A673 (cell line): ENCODE measurements at regions not wholly inside any gene's neighbourhood (a gene's known extent, or its start where the extent isn't known, plus 50 kb on each side); places are given as distances from the start of the nearest gene placed in this dataset.

Experiments used
- BruUV-seq: library from RNA; stranded (reverse); fragments of 400-500 nt; replicated peaks from 2 replicates; lab custom pipeline; 2021; lab: Mats Ljungman, UMichigan
- CTCF ChIA-PET: fragments of 300-600 bp; sonication (Branson Sonifier 250); formaldehyde crosslinking; loops from one replicate; lab custom pipeline; 2022; ENCODE audit warnings: antibody characterized with exemption; lab: Charles Lee
- POLR2A ChIA-PET: fragments of 300-600 bp; sonication (Branson Sonifier 250); formaldehyde crosslinking; loops from one replicate; lab custom pipeline; 2022; ENCODE audit warnings: antibody characterized with exemption; ENCODE audit not compliant: low non-redundant PET; lab: Charles Lee
- DNase-seq: peaks from one replicate; pipeline ENCODE4 v3.0.0-alpha.2; 2015; ENCODE audit warnings: low spot score
- H3K27ac ChIP-seq: fragments of 200-600 bp; sonication (generic); 2 replicates; pipeline ENCODE4 v1.5.1; 2016; ENCODE audit warnings: mixed run types, low read depth, mild to moderate bottlenecking, mixed read lengths, antibody characterized with exemption, low read length; ENCODE audit not compliant: poor library complexity, severe bottlenecking
- H3K27me3 ChIP-seq: fragments of 200-600 bp; sonication (generic); replicated peaks from 2 replicates; pipeline ENCODE4 v1.6.1; 2017; ENCODE audit warnings: mixed run types, low read depth, mild to moderate bottlenecking, mixed read lengths, antibody characterized with exemption, low read length; ENCODE audit not compliant: insufficient read depth, poor library complexity
- H3K36me3 ChIP-seq: fragments of 200-600 bp; sonication (generic); 2 replicates; pipeline ENCODE4 v1.6.1; 2016; ENCODE audit warnings: mixed run types, mild to moderate bottlenecking, mixed read lengths, antibody characterized with exemption, low read length; ENCODE audit not compliant: insufficient read depth, poor library complexity, severe bottlenecking
- H3K4me1 ChIP-seq: fragments of 200-600 bp; sonication (generic); 2 replicates; pipeline ENCODE4 v1.6.1; 2017; ENCODE audit warnings: mixed run types, mild to moderate bottlenecking, mixed read lengths, antibody characterized with exemption, low read length; ENCODE audit not compliant: insufficient read depth, poor library complexity, severe bottlenecking
- H3K4me3 ChIP-seq: fragments of 200-600 bp; sonication (generic); 2 replicates; pipeline ENCODE4 v1.5.1; 2016; ENCODE audit warnings: low read depth, mixed run types, mild to moderate bottlenecking, mixed read lengths, low read length; ENCODE audit not compliant: poor library complexity, severe bottlenecking
- H3K9me3 ChIP-seq: fragments of 200-600 bp; sonication (generic); 2 replicates; pipeline ENCODE4 v1.6.1; 2016; ENCODE audit warnings: mixed run types, low read depth, mild to moderate bottlenecking, mixed read lengths, antibody characterized with exemption, low read length; ENCODE audit not compliant: poor library complexity, severe bottlenecking
- CTCF ChIP-seq: fragments of 300-800, 200-600 bp; sonication (generic); conservative IDR thresholded peaks from 2 replicates; pipeline ENCODE4 v1.5.1; 2017; ENCODE audit warnings: low read depth, mild to moderate bottlenecking, antibody characterized with exemption, low read length, moderate library complexity, mixed read lengths
- EZH2 ChIP-seq: fragments of 200-600 bp; sonication (generic); IDR thresholded peaks from 2 replicates; pipeline ENCODE4 v1.6.1; 2017; ENCODE audit warnings: borderline replicate concordance, low read depth, mild to moderate bottlenecking, mixed read lengths, antibody characterized with exemption, low read length; ENCODE audit not compliant: poor library complexity, severe bottlenecking
- intact Hi-C: fragments of 100-400 bp; cut with micrococcal nuclease; formaldehyde crosslinking; loops from one replicate; pipeline ENCODE4 v1.10.0; 2022; ENCODE audit not compliant: unreplicated experiment

GRCh38 chr3:88816445-88816844 lies 291.0 kb upstream of the EPHA3 start:
- POLR2A ChIA-PET: no interaction called here
- no peaks in the 10 kb centered on the region for H3K36me3 ChIP-seq
- TF ChIP-seq EZH2 (no peak), CTCF (no peak)
- H3K4me3 ChIP-seq: no peak overlapping the region
- peaks cover 8% of the 10 kb centered on the region for H3K4me1 ChIP-seq
- H3K27ac ChIP-seq: no peak overlapping the region
- BruUV-seq: no TSS peak
- intact Hi-C loops: no loop called here
- no peaks in the 10 kb centered on the region for H3K27me3 ChIP-seq
- DNase-seq: no peak
- CTCF ChIA-PET: no interaction called here
- H3K9me3 ChIP-seq: no peaks in the 10 kb centered on the region

- Histone ChIP-seq H3K4me1 (peaks cover 10% of the 10 kb centered on the region), H3K36me3 (no peaks in the 10 kb centered on the region), H3K27me3 (no peaks in the 10 kb centered on the region), H3K27ac (no peak overlapping the region), H3K4me3 (no peak overlapping the region), H3K9me3 (no peaks in the 10 kb centered on the region)
- TF ChIP-seq EZH2 (no peak), CTCF (no peak)
- POLR2A ChIA-PET: no interaction called here
- peak; percentile 14 for DNase-seq
- CTCF ChIA-PET: no interaction called here
- intact Hi-C loops: no loop called here
- no TSS peak for BruUV-seq
Observed at GRCh38 chr3:88824666-88825564, 282.5 kb upstream of the EPHA3 start.

- TF ChIP-seq CTCF (no peak), EZH2 (no peak)
- intact Hi-C loops: no loop called here
- H3K4me3 ChIP-seq: no peak overlapping the region
- DNase-seq: no peak
- no peaks in the 10 kb centered on the region for H3K9me3 ChIP-seq
- no TSS peak for BruUV-seq
- no peaks in the 10 kb centered on the region for H3K36me3 ChIP-seq
- no peak overlapping the region for H3K27ac ChIP-seq
- no peaks in the 10 kb centered on the region for H3K27me3 ChIP-seq
- H3K4me1 ChIP-seq: no peaks in the 10 kb centered on the region
- ChIA-PET CTCF (no interaction called here), POLR2A (no interaction called here)
Observed at GRCh38 chr3:88828466-88828865, 279.0 kb upstream of the EPHA3 start.
